GM18951 (cell line): ENCODE measurements at regions not wholly inside any gene's neighbourhood (a gene's known extent, or its start where the extent isn't known, plus 50 kb on each side); places are given as distances from the start of the nearest gene placed in this dataset.

Experiments used
- POLR2A ChIP-seq: IDR thresholded peaks from 4 replicates; pipeline ENCODE4 v1.6.1; 2011; ENCODE audit warnings: mild to moderate bottlenecking; ENCODE audit not compliant: insufficient read length, insufficient read depth; ENCODE audit errors: extremely low read depth
- in situ Hi-C: fragments of 300-500 bp; cut with MboI; formaldehyde crosslinking; loops from one replicate; pipeline ENCODE4 v1.12.0; 2022; ENCODE audit warnings: low sequenced_read_pairs, mixed read lengths, inconsistent platforms; ENCODE audit not compliant: unreplicated experiment

- in situ Hi-C loops: no loop called here
- TF ChIP-seq POLR2A: no peak
Observed at GRCh38 chr6:164124986-164125385, 710.5 kb downstream of the QKI start.

GRCh38 chr6:164124473-164124872 is 710.0 kb downstream of the QKI start:
- TF ChIP-seq POLR2A: no peak
- in situ Hi-C loops: no loop called here

DNA sequence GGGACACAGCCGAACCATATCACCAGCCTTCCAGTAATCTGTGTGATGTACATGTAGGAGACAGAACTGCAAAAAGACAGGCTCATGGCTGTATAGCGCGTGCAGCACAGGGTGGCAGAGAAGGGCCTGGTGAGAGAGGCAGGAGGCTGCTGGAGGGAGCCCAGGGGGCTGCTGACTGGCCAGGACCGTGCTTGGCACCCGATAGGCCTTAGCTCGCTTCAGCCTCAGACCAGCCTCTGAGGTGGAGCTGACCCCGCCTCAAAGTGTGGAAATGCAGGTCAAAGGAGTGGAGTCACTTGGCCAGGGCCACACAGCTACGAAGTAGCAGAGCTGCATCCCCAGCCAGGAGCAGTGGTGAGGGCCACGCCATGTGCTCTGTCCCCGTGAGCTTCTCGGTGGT is 707.6 kb downstream of the QKI start:
- in situ Hi-C loops: no loop called here
- TF ChIP-seq POLR2A: no peak

DNA sequence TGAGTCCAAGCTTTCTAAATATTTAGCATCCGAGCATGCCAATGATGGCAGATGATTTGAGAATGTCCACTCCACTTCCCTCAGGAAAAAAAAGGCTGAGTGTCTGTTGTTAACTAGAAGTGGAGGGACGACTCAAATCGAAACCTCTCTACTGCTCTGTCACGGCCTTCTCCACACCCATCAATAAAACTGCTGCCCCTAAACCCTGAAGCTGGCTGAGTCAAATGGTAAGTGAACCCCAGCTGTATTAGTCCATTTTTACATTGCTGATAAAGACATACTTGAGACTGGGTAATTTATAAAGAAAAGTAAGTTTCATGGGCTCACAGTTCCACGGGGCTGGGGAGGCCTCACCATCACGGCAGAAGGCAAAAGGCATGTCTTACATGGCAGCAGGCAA is 707.0 kb downstream of the QKI start:
- in situ Hi-C loops: no loop called here
- TF ChIP-seq POLR2A: no peak

DNA sequence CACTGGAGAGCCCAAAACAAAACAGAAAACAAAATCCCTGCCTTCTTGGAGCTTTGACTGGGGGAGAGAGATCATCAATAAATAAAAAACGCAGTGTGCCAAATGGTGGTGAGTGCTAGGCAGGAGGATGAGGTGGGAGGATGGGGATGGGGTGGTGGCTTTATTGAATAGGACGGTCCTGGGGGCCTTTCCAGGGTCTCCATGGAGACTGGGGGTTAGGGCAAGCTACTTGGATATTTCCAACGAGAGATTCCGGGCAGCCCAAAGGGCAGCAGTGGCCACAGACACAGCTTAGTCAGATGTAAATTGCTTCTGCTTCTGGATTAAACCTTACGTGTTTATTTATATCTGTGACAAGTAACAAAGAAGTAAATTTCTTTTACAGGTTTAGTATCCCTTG is 700.1 kb downstream of the QKI start:
- in situ Hi-C loops: no loop called here

GRCh38 chr6:164114051-164114450 is 699.5 kb downstream of the QKI start:
- in situ Hi-C loops: no loop called here
- TF ChIP-seq POLR2A: no peak

More for the DNA sequence above, 700.1 kb downstream of the QKI start:
- TF ChIP-seq POLR2A: no peak

DNA sequence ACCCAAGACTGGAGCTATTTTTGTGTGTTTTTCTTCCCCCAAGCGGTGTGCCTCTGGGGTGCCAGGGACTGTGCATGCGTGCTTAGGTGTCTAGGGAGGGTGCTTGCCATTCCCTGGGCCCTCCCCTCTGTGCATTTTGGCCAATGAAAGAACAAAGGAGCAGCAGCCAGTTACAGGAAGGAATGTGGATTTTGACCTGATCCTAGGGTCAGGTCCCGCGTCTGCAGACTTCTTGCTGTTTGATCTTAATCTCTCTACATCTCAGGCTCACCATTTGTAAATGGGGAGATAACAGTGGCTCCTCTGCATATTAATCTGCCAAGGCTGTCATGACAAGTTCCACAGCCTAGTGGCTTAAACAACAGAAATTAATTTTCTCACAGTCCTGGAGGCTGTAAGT is 699.1 kb downstream of the QKI start:
- no peak for TF ChIP-seq POLR2A
- in situ Hi-C loops: no loop called here

- in situ Hi-C loops: no loop called here
- no peak for TF ChIP-seq POLR2A
Observed at GRCh38 chr6:164109770-164110140, 695.2 kb downstream of the QKI start.

- TF ChIP-seq POLR2A: no peak
- in situ Hi-C loops: no loop called here
Observed at GRCh38 chr6:164108869-164109769, 694.6 kb downstream of the QKI start.

- no peak for TF ChIP-seq POLR2A
- in situ Hi-C loops: no loop called here
Observed at GRCh38 chr6:164108092-164108491, 693.6 kb downstream of the QKI start.

DNA sequence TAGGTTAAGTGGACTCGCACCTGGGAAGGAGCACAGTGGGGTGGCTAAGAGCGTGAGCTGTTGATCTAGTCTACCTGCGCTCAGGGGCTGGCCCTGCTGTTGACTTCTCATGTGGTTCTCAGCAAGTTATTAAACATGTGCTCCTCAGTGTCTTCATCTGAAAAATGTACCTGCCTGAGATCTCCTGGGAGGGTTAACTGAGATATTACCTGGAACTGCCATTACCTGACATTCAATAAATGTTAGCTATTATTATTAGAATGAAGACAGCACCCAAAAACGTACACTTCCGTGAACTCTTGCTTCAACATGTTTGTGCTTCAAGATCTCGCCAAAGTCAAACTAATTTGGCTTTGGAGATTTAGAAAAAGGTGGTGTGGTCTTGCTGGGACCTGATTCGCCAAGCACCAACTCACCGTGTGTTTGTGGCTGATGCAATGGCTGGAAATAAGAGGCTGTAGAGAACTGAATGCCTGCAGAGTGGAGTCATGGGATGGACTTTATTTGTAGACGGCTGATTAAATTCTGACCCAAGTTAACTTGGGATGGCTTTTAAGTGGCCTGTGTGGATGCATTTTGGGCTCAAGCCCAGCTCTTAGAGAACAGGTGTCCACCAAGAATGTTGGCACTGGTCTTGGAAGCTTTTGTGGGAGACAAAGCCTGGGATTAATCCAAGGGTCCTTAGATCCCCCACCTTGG is 692.9 kb downstream of the QKI start:
- TF ChIP-seq POLR2A: no peak
- in situ Hi-C loops: no loop called here

DNA sequence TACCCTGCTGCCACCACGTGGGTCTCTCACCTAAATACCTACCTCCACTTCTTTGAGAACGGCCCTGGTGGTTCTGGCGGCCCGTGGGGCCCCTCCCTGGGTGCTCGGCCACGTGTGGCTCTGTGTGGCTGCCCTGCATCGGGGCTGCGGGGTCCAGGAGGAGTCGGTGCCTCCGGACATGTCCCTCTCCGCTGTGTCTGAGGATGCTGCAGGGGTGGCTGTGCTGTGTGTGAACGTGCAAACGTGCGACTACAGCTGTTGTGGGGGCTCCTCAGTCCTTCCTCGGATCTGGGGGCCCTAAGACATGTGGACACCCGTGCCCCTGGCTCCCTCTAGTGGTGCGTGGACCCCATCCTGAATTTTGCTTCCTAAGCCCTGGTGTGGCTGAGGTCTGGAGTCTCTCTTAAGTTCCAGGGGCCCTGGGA is 691.8 kb downstream of the QKI start:
- in situ Hi-C loops: no loop called here
- TF ChIP-seq POLR2A: no peak

- in situ Hi-C loops: no loop called here
- TF ChIP-seq POLR2A: no peak
Observed at GRCh38 chr6:164105705-164106104, 691.2 kb downstream of the QKI start.

- in situ Hi-C loops: no loop called here
- TF ChIP-seq POLR2A: no peak
Observed at GRCh38 chr6:164104432-164104831, 689.9 kb downstream of the QKI start.

GRCh38 chr6:164102693-164103092 is 688.2 kb downstream of the QKI start:
- in situ Hi-C loops: no loop called here
- no peak for TF ChIP-seq POLR2A
